K562 (cell line): ENCODE measurements at regions not wholly inside any gene's neighbourhood (a gene's known extent, or its start where the extent isn't known, plus 50 kb on each side); places are given as distances from the start of the nearest gene placed in this dataset.

ENCODE experiments used
- ATAC-seq: fragments of 200-7000 bp; cut with Tn5 transposase; 3 replicates; pipeline ENCODE4 v1.9.1; 2020; ENCODE audit warnings: moderate library complexity
- BruUV-seq: library from RNA; stranded (reverse); fragments of 400-500 nt; replicated peaks from 2 replicates; lab custom pipeline; 2021; lab: Mats Ljungman, UMichigan
- CTCF ChIA-PET: fragments of 300-600 bp; formaldehyde crosslinking; extraction: SDS; loops from one replicate; lab custom pipeline; 2021; ENCODE audit warnings: low intra/inter-chr PET ratio; lab: Yijun Ruan, JAX
- POLR2A ChIA-PET: fragments of 300-600, 350-650 bp; sonication (Branson Sonifier 250); formaldehyde crosslinking; extraction: SDS; loops from one replicate; lab custom pipeline; 2021; ENCODE audit warnings: antibody characterized with exemption, inconsistent platforms; lab: Yijun Ruan, JAX
- DNase-seq, 4 experiments: peaks; one replicate each; pipeline versions ENCODE4 v3.0.0 to v3.0.0-alpha.2; 2011 to 2018; ENCODE audit warnings: low spot score in 3 of 4, mixed read lengths in 3 of 4; ENCODE audit errors: extremely low read depth in 1 of 4
- FAIRE-seq: peaks from 2 replicates; lab custom pipeline; 2011; peaks lifted over from hg19 to GRCh38; lab: Jason Lieb, UNC
- H2AFZ ChIP-seq: 2 replicates; pipeline ENCODE4 v1.6.0; 2011; ENCODE audit warnings: low read depth, low read length, control low read depth, inconsistent platforms
- H3K27ac ChIP-seq: fragments of 200-600 bp; 3 replicates; pipeline ENCODE4 v1.8.0; 2011; ENCODE audit warnings: low read depth, mild to moderate bottlenecking, control low read depth, inconsistent platforms, low read length, moderate library complexity, mixed read lengths; ENCODE audit errors: extremely low read depth
- H3K27me3 ChIP-seq, 2 experiments: fragments of 300-600 bp in 1 of 2; 2 replicates in 1 of 2; 3 replicates in 1 of 2; pipeline versions ENCODE4 v1.6.0 to v1.8.0; 2011; ENCODE audit warnings: inconsistent platforms in 2 of 2, low read length in 2 of 2, mild to moderate bottlenecking in 1 of 2, mixed read lengths in 1 of 2, moderate library complexity in 1 of 2; ENCODE audit not compliant: control insufficient read depth in 2 of 2, insufficient read depth in 2 of 2
- H3K36me3 ChIP-seq: fragments of 300-600 bp; 3 replicates; pipeline ENCODE4 v1.8.0; 2011; ENCODE audit warnings: mild to moderate bottlenecking, low read length, inconsistent platforms; ENCODE audit not compliant: control insufficient read depth, insufficient read depth
- H3K4me1 ChIP-seq, 2 experiments: fragments of 200-600 bp in 1 of 2; replicated peaks in 1 of 2; 2 replicates in 1 of 2; 3 replicates in 1 of 2; pipeline versions ENCODE4 v1.5.1 to v1.8.0; 2011; ENCODE audit warnings: inconsistent platforms in 2 of 2, low read length in 2 of 2, mild to moderate bottlenecking in 1 of 2, mixed read lengths in 1 of 2, moderate library complexity in 1 of 2; ENCODE audit not compliant: control insufficient read depth in 2 of 2, insufficient read depth in 2 of 2
- H3K4me2 ChIP-seq: 2 replicates; pipeline ENCODE4 v1.6.1; 2011; ENCODE audit warnings: low read length, control low read depth, inconsistent platforms, mixed read lengths; ENCODE audit not compliant: insufficient read depth
- H3K4me3 ChIP-seq: fragments of 200-600 bp; sonication (generic), shearing (Covaris generic); 2 replicates; pipeline ENCODE4 v1.5.1; 2016; ENCODE audit warnings: control low read depth, inconsistent platforms
- H3K79me2 ChIP-seq: fragments of 200-600 bp; 3 replicates; pipeline ENCODE4 v1.8.0; 2011; ENCODE audit warnings: low read length, inconsistent platforms; ENCODE audit not compliant: control insufficient read depth, insufficient read depth
- H3K9ac ChIP-seq, 2 experiments: 2 replicates each; pipeline versions ENCODE4 v1.6.0 to v1.6.1; 2011; ENCODE audit warnings: low read depth in 2 of 2, low read length in 2 of 2, control low read depth in 1 of 2, inconsistent platforms in 1 of 2, mild to moderate bottlenecking in 1 of 2, mixed read lengths in 1 of 2; ENCODE audit not compliant: insufficient read depth in 1 of 2
- H3K9me1 ChIP-seq: one replicate; pipeline ENCODE4 v1.6.0; 2011; ENCODE audit warnings: inconsistent platforms, mild to moderate bottlenecking, low read length, moderate library complexity; ENCODE audit not compliant: control insufficient read depth, insufficient read depth
- H3K9me3 ChIP-seq: replicated peaks from 2 replicates; pipeline ENCODE4 v1.5.1; 2011; ENCODE audit warnings: low read depth, low read length, inconsistent platforms; ENCODE audit not compliant: control insufficient read depth, insufficient read depth
- H4K20me1 ChIP-seq: replicated peaks from 2 replicates; pipeline ENCODE4 v1.6.1; 2011; ENCODE audit warnings: low read length, inconsistent platforms, mixed read lengths; ENCODE audit not compliant: control insufficient read depth, insufficient read depth
- ATF7 ChIP-seq: fragments of 450-650 bp; IDR thresholded peaks from 2 replicates; pipeline ENCODE4 v1.7.1; 2014; ENCODE audit warnings: mild to moderate bottlenecking, moderate library complexity
- GTF3C2 ChIP-seq: IDR thresholded peaks from 3 replicates; pipeline ENCODE4 v1.6.1; 2011; ENCODE audit warnings: borderline replicate concordance, mild to moderate bottlenecking, moderate library complexity; ENCODE audit not compliant: insufficient read length; ENCODE audit errors: extremely low read depth
- PPARD ChIP-seq: fragments of 250-450 bp; sonication (Bioruptor Pico); IDR thresholded peaks from 2 replicates; pipeline ENCODE4 v1.8.0; 2022; ENCODE audit warnings: inconsistent platforms, mild to moderate bottlenecking, moderate library complexity
- SIX5 ChIP-seq, 2 experiments: IDR thresholded peaks; 2 replicates each; pipeline ENCODE4 v1.6.1; 2011; ENCODE audit warnings: low read length in 2 of 2, borderline replicate concordance in 1 of 2, low read depth in 1 of 2, mild to moderate bottlenecking in 1 of 2, moderate library complexity in 1 of 2; ENCODE audit not compliant: insufficient read depth in 1 of 2
- SMAD2 ChIP-seq: fragments of 150-350 bp; IDR thresholded peaks from 2 replicates; pipeline ENCODE4 v1.6.1; 2014; ENCODE audit warnings: low read depth, mild to moderate bottlenecking, low read length
- TAF15 ChIP-seq: fragments of 200-400 bp; formaldehyde crosslinking; IDR thresholded peaks from 2 replicates; pipeline ENCODE4 v1.6.1; 2017; ENCODE audit warnings: mild to moderate bottlenecking, low read depth, low read length, moderate library complexity
- TAF7 ChIP-seq: fragments of 450-650 bp; IDR thresholded peaks from 2 replicates; pipeline ENCODE4 v1.6.1; 2016; ENCODE audit warnings: missing genetic modification characterization, missing compliant biosample characterization
- ZNF407 ChIP-seq: fragments of 450-650 bp; IDR thresholded peaks from 2 replicates; pipeline ENCODE4 v1.6.1; 2016; ENCODE audit warnings: low read depth
- ZSCAN29 ChIP-seq: fragments of 450-650 bp; IDR thresholded peaks from 2 replicates; pipeline ENCODE4 v1.6.1; 2017
- WGBS: fragments of 100-300 bp; shearing (Covaris generic); methylation state at CpG from one replicate; pipeline ENCODE4 v1.1.6; 2016; ENCODE audit warnings: low coverage, mixed read lengths; ENCODE audit not compliant: insufficient coverage; ENCODE audit errors: missing lambda C conversion rate; 5-methylcytosine and 5-hydroxymethylcytosine counted together
- in situ Hi-C: fragments of 300-500 bp; cut with MboI; formaldehyde crosslinking; loops from 4 replicates; pipeline ENCODE4 v1.15.0; 2018; ENCODE audit warnings: inconsistent platforms, mixed read lengths
- intact Hi-C: fragments of 100-400 bp; cut with micrococcal nuclease; formaldehyde crosslinking; loops from 2 replicates; pipeline ENCODE4 v1.14.2; 2022

- TF ChIP-seq GTF3C2: no peak
Observed at GRCh38 chr6:97958134-97958533, 675.1 kb upstream of the MMS22L start (continued).

GRCh38 chr6:97963193-97963592, 680.2 kb upstream of the MMS22L start:
- ChIA-PET POLR2A (no interaction called here), CTCF (no interaction called here)
- intact Hi-C loops: no loop called here
- H3K27me3 ChIP-seq: no peaks in the 10 kb centered on the region
- no peaks in the 10 kb centered on the region for H3K4me1 ChIP-seq
- ATAC-seq (no peak), FAIRE-seq (no peak), DNase-seq (no peak)
- WGBS: 0% methylated on average over 3 of the region's 3 CpGs
- H3K9me3 ChIP-seq: no peaks in the 10 kb centered on the region
- H4K20me1 ChIP-seq: no peaks in the 10 kb centered on the region
- no peaks in the 10 kb centered on the region for H3K9me1 ChIP-seq
- no peaks in the 10 kb centered on the region for H3K79me2 ChIP-seq
- H3K27ac ChIP-seq: no peak overlapping the region
- H2AFZ ChIP-seq: no peak overlapping the region
- in situ Hi-C loops: no loop called here
- H3K36me3 ChIP-seq: no peaks in the 10 kb centered on the region
- no TSS peak for BruUV-seq
- no peak overlapping the region for H3K4me3 ChIP-seq
- no peak overlapping the region for H3K9ac ChIP-seq
- H3K4me2 ChIP-seq: no peak overlapping the region
- TF ChIP-seq TAF15 (no peak), SMAD2 (no peak), TAF7 (tag) (no peak), ZNF407 (no peak), ZSCAN29 (no peak), PPARD (CRISPR knock-in tag) (no peak), SIX5 (IDR thresholded peaks at IDR 0.05; ENCODE audit: borderline replicate concordance in 1 of 2, insufficient read depth in 1 of 2, low read depth in 1 of 2, low read length in 2 of 2) (no peak), ATF7 (no peak)
